WTC11 (cell line): ENCODE measurements at regions not wholly inside any gene's neighbourhood (a gene's known extent, or its start where the extent isn't known, plus 50 kb on each side); places are given as distances from the start of the nearest gene placed in this dataset.

Source experiments
- JUN ChIP-seq: sonication (generic); formaldehyde crosslinking; IDR thresholded peaks from 2 replicates; pipeline ENCODE4 v1.8.0; 2023; ENCODE audit warnings: mild to moderate bottlenecking, missing genetic modification reagents
- TP53 ChIP-seq: sonication (generic); formaldehyde crosslinking; IDR thresholded peaks from 2 replicates; pipeline ENCODE4 v1.8.1; 2023; ENCODE audit warnings: mild to moderate bottlenecking, missing genetic modification reagents
- ZNF232 ChIP-seq: sonication (generic); formaldehyde crosslinking; IDR thresholded peaks from 2 replicates; pipeline ENCODE4 v1.8.0; 2022; ENCODE audit warnings: mild to moderate bottlenecking, missing genetic modification reagents
- ZNF416 ChIP-seq: fragments of 250-450 bp; sonication (Bioruptor Pico); IDR thresholded peaks from 2 replicates; pipeline ENCODE4 v1.9.0; 2021; ENCODE audit warnings: mild to moderate bottlenecking, inconsistent platforms
- TF ChIP-seq, protein P1 (sequence below): fragments of 200-600 bp; IDR thresholded peaks from 2 replicates; pipeline ENCODE4 v1.8.0; 2022; ENCODE audit warnings: antibody characterized with exemption
- TF ChIP-seq, protein P2 (sequence below): sonication (generic); formaldehyde crosslinking; IDR thresholded peaks from 2 replicates; pipeline ENCODE4 v1.8.0; 2022; ENCODE audit warnings: mild to moderate bottlenecking, missing genetic modification reagents
- TF ChIP-seq, protein P3 (sequence below): sonication (generic); formaldehyde crosslinking; IDR thresholded peaks from 2 replicates; pipeline ENCODE4 v1.8.0; 2022; ENCODE audit warnings: missing genetic modification reagents
- TF ChIP-seq, protein P4 (sequence below): sonication (generic); formaldehyde crosslinking; IDR thresholded peaks from 2 replicates; pipeline ENCODE4 v1.8.1; 2023; ENCODE audit warnings: mild to moderate bottlenecking, missing genetic modification reagents
- TF ChIP-seq, protein P5 (sequence below): sonication (generic); formaldehyde crosslinking; IDR thresholded peaks from 2 replicates; pipeline ENCODE4 v1.8.1; 2022; ENCODE audit warnings: low read depth, mild to moderate bottlenecking, moderate library complexity, missing genetic modification reagents, borderline replicate concordance

DNA sequence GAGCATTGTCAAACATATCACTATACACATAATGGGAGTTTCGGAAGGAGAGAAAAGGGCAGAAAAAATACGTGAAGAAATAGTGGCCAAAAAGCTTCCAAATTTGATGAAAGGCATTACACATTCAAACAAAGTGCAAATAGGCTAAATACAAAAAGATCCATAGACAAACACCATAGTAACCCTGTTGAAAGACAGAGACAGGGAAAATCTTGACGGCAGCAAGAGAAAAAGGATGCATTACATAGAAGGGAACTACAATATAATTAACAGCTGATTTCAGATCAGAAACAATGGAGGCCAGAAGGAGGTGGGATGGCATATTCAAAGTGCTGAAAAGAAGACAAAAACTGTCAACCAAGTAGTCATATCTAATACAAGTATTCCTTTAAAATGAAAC is 170.8 kb downstream of the MRPL14 start:
- TF ChIP-seq JUN (CRISPR knock-in tag) (no peak), ZNF416 (CRISPR knock-in tag) (no peak), ZNF232 (CRISPR knock-in tag) (no peak), TP53 (CRISPR knock-in tag) (no peak)
- TF ChIP-seq, protein P1, sequence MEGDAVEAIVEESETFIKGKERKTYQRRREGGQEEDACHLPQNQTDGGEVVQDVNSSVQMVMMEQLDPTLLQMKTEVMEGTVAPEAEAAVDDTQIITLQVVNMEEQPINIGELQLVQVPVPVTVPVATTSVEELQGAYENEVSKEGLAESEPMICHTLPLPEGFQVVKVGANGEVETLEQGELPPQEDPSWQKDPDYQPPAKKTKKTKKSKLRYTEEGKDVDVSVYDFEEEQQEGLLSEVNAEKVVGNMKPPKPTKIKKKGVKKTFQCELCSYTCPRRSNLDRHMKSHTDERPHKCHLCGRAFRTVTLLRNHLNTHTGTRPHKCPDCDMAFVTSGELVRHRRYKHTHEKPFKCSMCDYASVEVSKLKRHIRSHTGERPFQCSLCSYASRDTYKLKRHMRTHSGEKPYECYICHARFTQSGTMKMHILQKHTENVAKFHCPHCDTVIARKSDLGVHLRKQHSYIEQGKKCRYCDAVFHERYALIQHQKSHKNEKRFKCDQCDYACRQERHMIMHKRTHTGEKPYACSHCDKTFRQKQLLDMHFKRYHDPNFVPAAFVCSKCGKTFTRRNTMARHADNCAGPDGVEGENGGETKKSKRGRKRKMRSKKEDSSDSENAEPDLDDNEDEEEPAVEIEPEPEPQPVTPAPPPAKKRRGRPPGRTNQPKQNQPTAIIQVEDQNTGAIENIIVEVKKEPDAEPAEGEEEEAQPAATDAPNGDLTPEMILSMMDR, result no peak
- TF ChIP-seq, protein P2, sequence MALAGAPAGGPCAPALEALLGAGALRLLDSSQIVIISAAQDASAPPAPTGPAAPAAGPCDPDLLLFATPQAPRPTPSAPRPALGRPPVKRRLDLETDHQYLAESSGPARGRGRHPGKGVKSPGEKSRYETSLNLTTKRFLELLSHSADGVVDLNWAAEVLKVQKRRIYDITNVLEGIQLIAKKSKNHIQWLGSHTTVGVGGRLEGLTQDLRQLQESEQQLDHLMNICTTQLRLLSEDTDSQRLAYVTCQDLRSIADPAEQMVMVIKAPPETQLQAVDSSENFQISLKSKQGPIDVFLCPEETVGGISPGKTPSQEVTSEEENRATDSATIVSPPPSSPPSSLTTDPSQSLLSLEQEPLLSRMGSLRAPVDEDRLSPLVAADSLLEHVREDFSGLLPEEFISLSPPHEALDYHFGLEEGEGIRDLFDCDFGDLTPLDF (CRISPR knock-in tag), result no peak
- TF ChIP-seq, protein P3, sequence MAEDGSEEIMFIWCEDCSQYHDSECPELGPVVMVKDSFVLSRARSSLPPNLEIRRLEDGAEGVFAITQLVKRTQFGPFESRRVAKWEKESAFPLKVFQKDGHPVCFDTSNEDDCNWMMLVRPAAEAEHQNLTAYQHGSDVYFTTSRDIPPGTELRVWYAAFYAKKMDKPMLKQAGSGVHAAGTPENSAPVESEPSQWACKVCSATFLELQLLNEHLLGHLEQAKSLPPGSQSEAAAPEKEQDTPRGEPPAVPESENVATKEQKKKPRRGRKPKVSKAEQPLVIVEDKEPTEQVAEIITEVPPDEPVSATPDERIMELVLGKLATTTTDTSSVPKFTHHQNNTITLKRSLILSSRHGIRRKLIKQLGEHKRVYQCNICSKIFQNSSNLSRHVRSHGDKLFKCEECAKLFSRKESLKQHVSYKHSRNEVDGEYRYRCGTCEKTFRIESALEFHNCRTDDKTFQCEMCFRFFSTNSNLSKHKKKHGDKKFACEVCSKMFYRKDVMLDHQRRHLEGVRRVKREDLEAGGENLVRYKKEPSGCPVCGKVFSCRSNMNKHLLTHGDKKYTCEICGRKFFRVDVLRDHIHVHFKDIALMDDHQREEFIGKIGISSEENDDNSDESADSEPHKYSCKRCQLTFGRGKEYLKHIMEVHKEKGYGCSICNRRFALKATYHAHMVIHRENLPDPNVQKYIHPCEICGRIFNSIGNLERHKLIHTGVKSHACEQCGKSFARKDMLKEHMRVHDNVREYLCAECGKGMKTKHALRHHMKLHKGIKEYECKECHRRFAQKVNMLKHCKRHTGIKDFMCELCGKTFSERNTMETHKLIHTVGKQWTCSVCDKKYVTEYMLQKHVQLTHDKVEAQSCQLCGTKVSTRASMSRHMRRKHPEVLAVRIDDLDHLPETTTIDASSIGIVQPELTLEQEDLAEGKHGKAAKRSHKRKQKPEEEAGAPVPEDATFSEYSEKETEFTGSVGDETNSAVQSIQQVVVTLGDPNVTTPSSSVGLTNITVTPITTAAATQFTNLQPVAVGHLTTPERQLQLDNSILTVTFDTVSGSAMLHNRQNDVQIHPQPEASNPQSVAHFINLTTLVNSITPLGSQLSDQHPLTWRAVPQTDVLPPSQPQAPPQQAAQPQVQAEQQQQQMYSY (CRISPR knock-in tag), result no peak
- TF ChIP-seq, protein P4, sequence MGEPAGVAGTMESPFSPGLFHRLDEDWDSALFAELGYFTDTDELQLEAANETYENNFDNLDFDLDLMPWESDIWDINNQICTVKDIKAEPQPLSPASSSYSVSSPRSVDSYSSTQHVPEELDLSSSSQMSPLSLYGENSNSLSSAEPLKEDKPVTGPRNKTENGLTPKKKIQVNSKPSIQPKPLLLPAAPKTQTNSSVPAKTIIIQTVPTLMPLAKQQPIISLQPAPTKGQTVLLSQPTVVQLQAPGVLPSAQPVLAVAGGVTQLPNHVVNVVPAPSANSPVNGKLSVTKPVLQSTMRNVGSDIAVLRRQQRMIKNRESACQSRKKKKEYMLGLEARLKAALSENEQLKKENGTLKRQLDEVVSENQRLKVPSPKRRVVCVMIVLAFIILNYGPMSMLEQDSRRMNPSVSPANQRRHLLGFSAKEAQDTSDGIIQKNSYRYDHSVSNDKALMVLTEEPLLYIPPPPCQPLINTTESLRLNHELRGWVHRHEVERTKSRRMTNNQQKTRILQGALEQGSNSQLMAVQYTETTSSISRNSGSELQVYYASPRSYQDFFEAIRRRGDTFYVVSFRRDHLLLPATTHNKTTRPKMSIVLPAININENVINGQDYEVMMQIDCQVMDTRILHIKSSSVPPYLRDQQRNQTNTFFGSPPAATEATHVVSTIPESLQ (CRISPR knock-in tag), result no peak
- TF ChIP-seq, protein P5, sequence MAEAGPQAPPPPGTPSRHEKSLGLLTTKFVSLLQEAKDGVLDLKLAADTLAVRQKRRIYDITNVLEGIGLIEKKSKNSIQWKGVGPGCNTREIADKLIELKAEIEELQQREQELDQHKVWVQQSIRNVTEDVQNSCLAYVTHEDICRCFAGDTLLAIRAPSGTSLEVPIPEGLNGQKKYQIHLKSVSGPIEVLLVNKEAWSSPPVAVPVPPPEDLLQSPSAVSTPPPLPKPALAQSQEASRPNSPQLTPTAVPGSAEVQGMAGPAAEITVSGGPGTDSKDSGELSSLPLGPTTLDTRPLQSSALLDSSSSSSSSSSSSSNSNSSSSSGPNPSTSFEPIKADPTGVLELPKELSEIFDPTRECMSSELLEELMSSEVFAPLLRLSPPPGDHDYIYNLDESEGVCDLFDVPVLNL (CRISPR knock-in tag), result no peak
